GM12878 (cell line): ENCODE measurements at regions not wholly inside any gene's neighbourhood (a gene's known extent, or its start where the extent isn't known, plus 50 kb on each side); places are given as distances from the start of the nearest gene placed in this dataset.

Experiments used
- ATAC-seq: fragments of 200-7000 bp; cut with Tn5 transposase; 3 replicates; pipeline ENCODE4 v1.9.1; 2020; ENCODE audit warnings: mild to moderate bottlenecking, moderate library complexity
- BruUV-seq: library from RNA; stranded (reverse); fragments of 400-500 nt; replicated peaks from 2 replicates; lab custom pipeline; 2021; lab: Mats Ljungman, UMichigan
- CTCF ChIA-PET: fragments of 300-600 bp; sonication (Branson Sonifier 250); formaldehyde crosslinking; extraction: SDS; loops from one replicate; lab custom pipeline; 2021; ENCODE audit warnings: inconsistent platforms; lab: Yijun Ruan, JAX
- POLR2A ChIA-PET: fragments of 350-600 bp; formaldehyde crosslinking; extraction: SDS; loops from one replicate; lab custom pipeline; 2021; ENCODE audit warnings: inconsistent platforms; lab: Charles Lee
- RAD21 ChIA-PET: fragments of 300-600 bp; sonication (Branson Sonifier 250); formaldehyde crosslinking; loops from one replicate; lab custom pipeline; 2023; ENCODE audit warnings: antibody characterized with exemption; ENCODE audit not compliant: unreplicated experiment; lab: Charles Lee
- SMC1A ChIA-PET: fragments of 300-600 bp; sonication (Branson Sonifier 250); formaldehyde crosslinking; loops from one replicate; lab custom pipeline; 2023; ENCODE audit not compliant: unreplicated experiment, uncharacterized antibody; lab: Charles Lee
- DNase-seq: peaks from one replicate; pipeline ENCODE4 v3.0.0-alpha.2; 2011; ENCODE audit warnings: low read depth, low spot score
- FAIRE-seq: peaks from 3 replicates; lab custom pipeline; 2011; peaks lifted over from hg19 to GRCh38; lab: Jason Lieb, UNC
- H2AFZ ChIP-seq: 2 replicates; pipeline ENCODE4 v1.6.0; 2011; ENCODE audit warnings: low read depth, low read length, control low read depth; ENCODE audit not compliant: control insufficient read depth
- H3K27ac ChIP-seq: 2 replicates; pipeline ENCODE4 v1.5.1; 2011; ENCODE audit warnings: control low read depth; ENCODE audit not compliant: control insufficient read depth, insufficient read depth
- H3K27me3 ChIP-seq, 2 experiments: replicated peaks in 1 of 2; 2 replicates each; pipeline versions ENCODE4 v1.6.0 to v1.6.1; 2011; ENCODE audit warnings: low read length in 1 of 2; ENCODE audit not compliant: control insufficient read depth in 2 of 2, insufficient read depth in 2 of 2
- H3K36me3 ChIP-seq, 2 experiments: 2 replicates each; pipeline ENCODE4 v1.5.1; 2011; ENCODE audit warnings: low read length in 1 of 2; ENCODE audit not compliant: control insufficient read depth in 2 of 2, insufficient read depth in 2 of 2
- H3K4me1 ChIP-seq: 2 replicates; pipeline ENCODE4 v1.6.1; 2011; ENCODE audit warnings: mild to moderate bottlenecking, low read length, moderate library complexity, mixed read lengths; ENCODE audit not compliant: control insufficient read depth, insufficient read depth
- H3K4me2 ChIP-seq: 2 replicates; pipeline ENCODE4 v1.6.0; 2011; ENCODE audit warnings: control low read depth; ENCODE audit not compliant: control insufficient read depth, insufficient read depth
- H3K4me3 ChIP-seq: fragments of 200-600 bp; sonication (generic); 2 replicates; pipeline ENCODE4 v1.5.1; 2016
- H3K79me2 ChIP-seq: 2 replicates; pipeline ENCODE4 v1.6.0; 2011; ENCODE audit warnings: low read length; ENCODE audit not compliant: control insufficient read depth, insufficient read depth
- H3K9ac ChIP-seq: 2 replicates; pipeline ENCODE4 v1.8.0; 2011; ENCODE audit warnings: low read length, control low read depth, mixed read lengths; ENCODE audit not compliant: control insufficient read depth, insufficient read depth
- H3K9me3 ChIP-seq: replicated peaks from 3 replicates; pipeline ENCODE4 v1.5.1; 2011; ENCODE audit warnings: mild to moderate bottlenecking, low read length; ENCODE audit not compliant: control insufficient read depth, insufficient read depth
- H4K20me1 ChIP-seq: 2 replicates; pipeline ENCODE4 v1.6.0; 2011; ENCODE audit not compliant: control insufficient read depth, insufficient read depth
- BMI1 ChIP-seq: fragments of 450-650 bp; IDR thresholded peaks from 2 replicates; pipeline ENCODE4 v1.6.1; 2016; ENCODE audit warnings: mild to moderate bottlenecking, moderate library complexity, borderline replicate concordance
- EGR1 ChIP-seq, 2 experiments: IDR thresholded peaks; 1 replicate in 1 of 2; 2 replicates in 1 of 2; pipeline ENCODE4 v1.6.1; 2011 to 2012; ENCODE audit warnings: low read depth in 2 of 2, low read length in 2 of 2, borderline replicate concordance in 1 of 2, mild to moderate bottlenecking in 1 of 2, moderate library complexity in 1 of 2
- GABPA ChIP-seq: IDR thresholded peaks from 2 replicates; pipeline ENCODE4 v1.6.1; 2014; ENCODE audit warnings: antibody characterized with exemption, low read depth, mild to moderate bottlenecking, inconsistent platforms
- KDM1A ChIP-seq: fragments of 200-600 bp; sonication (generic); IDR thresholded peaks from 2 replicates; pipeline ENCODE4 v1.6.1; 2016; ENCODE audit warnings: borderline replicate concordance
- MEF2B ChIP-seq: fragments of 450-650 bp; IDR thresholded peaks from 2 replicates; pipeline ENCODE4 v1.6.1; 2018; ENCODE audit warnings: mild to moderate bottlenecking, moderate library complexity; ENCODE audit not compliant: partially characterized antibody, poor library complexity, severe bottlenecking
- NR2C2 ChIP-seq: IDR thresholded peaks from 2 replicates; pipeline ENCODE4 v1.6.1; 2011; ENCODE audit warnings: borderline replicate concordance, low read depth; ENCODE audit not compliant: control insufficient read depth, insufficient read length
- POU2F2 ChIP-seq: IDR thresholded peaks from 3 replicates; pipeline ENCODE4 v1.6.1; 2011; ENCODE audit warnings: low read depth, mild to moderate bottlenecking, low read length, borderline replicate concordance
- RAD21 ChIP-seq: IDR thresholded peaks from 2 replicates; pipeline ENCODE4 v1.6.1; 2011; ENCODE audit warnings: mild to moderate bottlenecking, low read depth, low read length, moderate library complexity; ENCODE audit not compliant: insufficient read depth
- SPI1 ChIP-seq: IDR thresholded peaks from 2 replicates; pipeline ENCODE4 v1.6.1; 2011; ENCODE audit warnings: low read depth, mild to moderate bottlenecking, low read length, moderate library complexity, borderline replicate concordance; ENCODE audit not compliant: insufficient read depth
- SREBF1 ChIP-seq: IDR thresholded peaks from 2 replicates; pipeline ENCODE4 v1.6.1; 2012; ENCODE audit warnings: mild to moderate bottlenecking, low read length
- SRF ChIP-seq, 2 experiments: IDR thresholded peaks; 2 replicates each; pipeline ENCODE4 v1.6.1; 2011; ENCODE audit warnings: low read depth in 2 of 2, low read length in 2 of 2, mild to moderate bottlenecking in 1 of 2, moderate library complexity in 1 of 2
- STAT3 ChIP-seq: IDR thresholded peaks from 2 replicates; pipeline ENCODE4 v1.6.1; 2011; ENCODE audit warnings: low read depth, low read length, improper control_type of control experiment
- SUPT20H ChIP-seq: IDR thresholded peaks from 2 replicates; pipeline ENCODE4 v1.6.1; 2011; ENCODE audit warnings: low read depth, mild to moderate bottlenecking, low read length, moderate library complexity, borderline replicate concordance; ENCODE audit not compliant: control insufficient read depth
- WGBS: methylation state at CpG from one replicate; pipeline ENCODE4 v1.1.6; 2016; ENCODE audit warnings: low lambda C conversion rate; ENCODE audit not compliant: insufficient replicate concordance, insufficient coverage; ENCODE audit errors: missing lambda C conversion rate; 5-methylcytosine and 5-hydroxymethylcytosine counted together
- in situ Hi-C: fragments of 300-500 bp; cut with MboI; formaldehyde crosslinking; loops from 9 replicates; pipeline ENCODE4 v1.14.3; 2018; ENCODE audit warnings: mixed read lengths
- intact Hi-C: fragments of 100-400 bp; cut with micrococcal nuclease; formaldehyde crosslinking; loops from one replicate; pipeline ENCODE4 v1.14.2; 2022; ENCODE audit not compliant: unreplicated experiment
- TF ChIP-seq, protein P1 (sequence below): fragments of 450-650 bp; IDR thresholded peaks from 2 replicates; pipeline ENCODE4 v1.6.1; 2017; ENCODE audit warnings: antibody characterized with exemption, mild to moderate bottlenecking, moderate library complexity
- TF ChIP-seq, protein P2 (sequence below): fragments of 450-650 bp; conservative IDR thresholded peaks from 2 replicates; pipeline ENCODE4 v1.6.1; 2017; ENCODE audit warnings: mild to moderate bottlenecking, moderate library complexity
- TF ChIP-seq, protein P3 (sequence below): IDR thresholded peaks from 2 replicates; pipeline ENCODE4 v1.6.1; 2011; ENCODE audit warnings: borderline replicate concordance, low read depth, mild to moderate bottlenecking, moderate library complexity, low read length; ENCODE audit not compliant: insufficient read depth, poor library complexity, severe bottlenecking

DNA sequence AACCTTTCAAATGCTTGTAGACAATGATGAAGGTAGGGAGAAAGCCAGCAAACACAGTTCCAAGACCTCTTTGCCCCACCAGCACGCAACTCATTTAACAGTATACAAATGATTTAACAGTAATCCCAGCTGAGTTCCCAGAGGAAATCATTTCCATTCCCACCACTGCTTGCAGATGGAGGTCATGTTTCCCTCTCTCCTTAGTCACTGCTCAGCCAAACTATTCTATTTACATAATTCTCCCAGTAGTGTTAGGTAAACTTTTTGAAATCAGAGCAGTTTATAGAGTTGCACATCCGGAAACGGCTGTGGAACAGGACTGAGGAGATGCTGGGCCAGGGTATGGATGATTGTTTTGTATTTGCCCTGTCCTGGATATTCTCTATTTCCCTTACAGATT lies 328.5 kb downstream of the FIGN start:
- ChIA-PET CTCF (no interaction called here), SMC1A (no interaction called here), POLR2A (no interaction called here), RAD21 (no interaction called here)
- Histone ChIP-seq H3K27me3 (no peaks in the 10 kb centered on the region), H3K79me2 (no peaks in the 10 kb centered on the region), H2AFZ (no peak overlapping the region), H3K4me1 (no peaks in the 10 kb centered on the region), H3K4me3 (no peak overlapping the region), H3K9ac (no peak overlapping the region), H3K27ac (no peak overlapping the region), H3K36me3 (no peaks in the 10 kb centered on the region), H4K20me1 (no peaks in the 10 kb centered on the region), H3K9me3 (no peaks in the 10 kb centered on the region), H3K4me2 (no peak overlapping the region)
- in situ Hi-C loops, result no loop called here
- intact Hi-C loops, result no loop called here
- DNase-seq (no peak), ATAC-seq (no peak), FAIRE-seq (no peak)
- TF ChIP-seq GABPA, result no peak
- no peak for TF ChIP-seq KDM1A
- TF ChIP-seq EGR1 (IDR thresholded peaks at IDR 0.05; ENCODE audit: borderline replicate concordance in 1 of 2, low read depth in 2 of 2, low read length in 2 of 2), result no peak
- no peak for TF ChIP-seq SPI1
- TF ChIP-seq, protein P1, sequence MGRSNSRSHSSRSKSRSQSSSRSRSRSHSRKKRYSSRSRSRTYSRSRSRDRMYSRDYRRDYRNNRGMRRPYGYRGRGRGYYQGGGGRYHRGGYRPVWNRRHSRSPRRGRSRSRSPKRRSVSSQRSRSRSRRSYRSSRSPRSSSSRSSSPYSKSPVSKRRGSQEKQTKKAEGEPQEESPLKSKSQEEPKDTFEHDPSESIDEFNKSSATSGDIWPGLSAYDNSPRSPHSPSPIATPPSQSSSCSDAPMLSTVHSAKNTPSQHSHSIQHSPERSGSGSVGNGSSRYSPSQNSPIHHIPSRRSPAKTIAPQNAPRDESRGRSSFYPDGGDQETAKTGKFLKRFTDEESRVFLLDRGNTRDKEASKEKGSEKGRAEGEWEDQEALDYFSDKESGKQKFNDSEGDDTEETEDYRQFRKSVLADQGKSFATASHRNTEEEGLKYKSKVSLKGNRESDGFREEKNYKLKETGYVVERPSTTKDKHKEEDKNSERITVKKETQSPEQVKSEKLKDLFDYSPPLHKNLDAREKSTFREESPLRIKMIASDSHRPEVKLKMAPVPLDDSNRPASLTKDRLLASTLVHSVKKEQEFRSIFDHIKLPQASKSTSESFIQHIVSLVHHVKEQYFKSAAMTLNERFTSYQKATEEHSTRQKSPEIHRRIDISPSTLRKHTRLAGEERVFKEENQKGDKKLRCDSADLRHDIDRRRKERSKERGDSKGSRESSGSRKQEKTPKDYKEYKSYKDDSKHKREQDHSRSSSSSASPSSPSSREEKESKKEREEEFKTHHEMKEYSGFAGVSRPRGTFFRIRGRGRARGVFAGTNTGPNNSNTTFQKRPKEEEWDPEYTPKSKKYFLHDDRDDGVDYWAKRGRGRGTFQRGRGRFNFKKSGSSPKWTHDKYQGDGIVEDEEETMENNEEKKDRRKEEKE, result no peak
- TF ChIP-seq, protein P2, sequence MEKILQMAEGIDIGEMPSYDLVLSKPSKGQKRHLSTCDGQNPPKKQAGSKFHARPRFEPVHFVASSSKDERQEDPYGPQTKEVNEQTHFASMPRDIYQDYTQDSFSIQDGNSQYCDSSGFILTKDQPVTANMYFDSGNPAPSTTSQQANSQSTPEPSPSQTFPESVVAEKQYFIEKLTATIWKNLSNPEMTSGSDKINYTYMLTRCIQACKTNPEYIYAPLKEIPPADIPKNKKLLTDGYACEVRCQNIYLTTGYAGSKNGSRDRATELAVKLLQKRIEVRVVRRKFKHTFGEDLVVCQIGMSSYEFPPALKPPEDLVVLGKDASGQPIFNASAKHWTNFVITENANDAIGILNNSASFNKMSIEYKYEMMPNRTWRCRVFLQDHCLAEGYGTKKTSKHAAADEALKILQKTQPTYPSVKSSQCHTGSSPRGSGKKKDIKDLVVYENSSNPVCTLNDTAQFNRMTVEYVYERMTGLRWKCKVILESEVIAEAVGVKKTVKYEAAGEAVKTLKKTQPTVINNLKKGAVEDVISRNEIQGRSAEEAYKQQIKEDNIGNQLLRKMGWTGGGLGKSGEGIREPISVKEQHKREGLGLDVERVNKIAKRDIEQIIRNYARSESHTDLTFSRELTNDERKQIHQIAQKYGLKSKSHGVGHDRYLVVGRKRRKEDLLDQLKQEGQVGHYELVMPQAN, result no peak
- no peak for TF ChIP-seq SRF (IDR thresholded peaks at IDR 0.05; ENCODE audit: low read depth in 2 of 2, low read length in 2 of 2)
- no peak for TF ChIP-seq BMI1
- no peak for TF ChIP-seq SREBF1
- TF ChIP-seq POU2F2, result no peak
- no peak for TF ChIP-seq STAT3
- no peak for TF ChIP-seq SUPT20H
- TF ChIP-seq, protein P3, sequence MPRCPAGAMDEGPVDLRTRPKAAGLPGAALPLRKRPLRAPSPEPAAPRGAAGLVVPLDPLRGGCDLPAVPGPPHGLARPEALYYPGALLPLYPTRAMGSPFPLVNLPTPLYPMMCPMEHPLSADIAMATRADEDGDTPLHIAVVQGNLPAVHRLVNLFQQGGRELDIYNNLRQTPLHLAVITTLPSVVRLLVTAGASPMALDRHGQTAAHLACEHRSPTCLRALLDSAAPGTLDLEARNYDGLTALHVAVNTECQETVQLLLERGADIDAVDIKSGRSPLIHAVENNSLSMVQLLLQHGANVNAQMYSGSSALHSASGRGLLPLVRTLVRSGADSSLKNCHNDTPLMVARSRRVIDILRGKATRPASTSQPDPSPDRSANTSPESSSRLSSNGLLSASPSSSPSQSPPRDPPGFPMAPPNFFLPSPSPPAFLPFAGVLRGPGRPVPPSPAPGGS, result no peak
- TF ChIP-seq MEF2B, result no peak
- TF ChIP-seq RAD21, result no peak
- no peak for TF ChIP-seq NR2C2
- WGBS, result 2% methylated on average over 3 of the region's 3 CpGs
- no TSS peak for BruUV-seq
